ENCODE measurements at regions not wholly inside any gene's neighbourhood (a gene's known extent, or its start where the extent isn't known, plus 50 kb on each side); places are given as distances from the start of the nearest gene placed in this dataset.

DNA sequence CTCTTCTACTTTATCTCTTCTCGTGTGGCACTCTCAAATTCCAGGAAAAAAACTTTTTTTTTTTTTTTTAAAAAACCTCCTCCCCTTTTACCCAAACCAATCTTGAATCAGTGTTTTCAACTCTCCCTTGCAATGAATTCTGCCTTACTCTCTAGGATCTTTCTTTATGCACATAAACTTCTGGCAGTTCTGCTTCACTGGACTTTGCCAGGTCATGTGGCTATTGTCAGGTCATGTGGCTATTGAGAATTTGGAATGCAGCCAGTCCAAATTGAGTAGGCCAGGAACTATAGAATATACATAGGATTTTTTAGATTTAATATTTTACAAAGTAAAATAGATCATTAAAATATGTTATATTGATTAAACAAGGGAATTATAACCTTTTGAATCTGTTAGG is 218.2 kb downstream of the TMTC3 start:
- TF ChIP-seq, protein P1, sequence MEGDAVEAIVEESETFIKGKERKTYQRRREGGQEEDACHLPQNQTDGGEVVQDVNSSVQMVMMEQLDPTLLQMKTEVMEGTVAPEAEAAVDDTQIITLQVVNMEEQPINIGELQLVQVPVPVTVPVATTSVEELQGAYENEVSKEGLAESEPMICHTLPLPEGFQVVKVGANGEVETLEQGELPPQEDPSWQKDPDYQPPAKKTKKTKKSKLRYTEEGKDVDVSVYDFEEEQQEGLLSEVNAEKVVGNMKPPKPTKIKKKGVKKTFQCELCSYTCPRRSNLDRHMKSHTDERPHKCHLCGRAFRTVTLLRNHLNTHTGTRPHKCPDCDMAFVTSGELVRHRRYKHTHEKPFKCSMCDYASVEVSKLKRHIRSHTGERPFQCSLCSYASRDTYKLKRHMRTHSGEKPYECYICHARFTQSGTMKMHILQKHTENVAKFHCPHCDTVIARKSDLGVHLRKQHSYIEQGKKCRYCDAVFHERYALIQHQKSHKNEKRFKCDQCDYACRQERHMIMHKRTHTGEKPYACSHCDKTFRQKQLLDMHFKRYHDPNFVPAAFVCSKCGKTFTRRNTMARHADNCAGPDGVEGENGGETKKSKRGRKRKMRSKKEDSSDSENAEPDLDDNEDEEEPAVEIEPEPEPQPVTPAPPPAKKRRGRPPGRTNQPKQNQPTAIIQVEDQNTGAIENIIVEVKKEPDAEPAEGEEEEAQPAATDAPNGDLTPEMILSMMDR (conservative IDR thresholded peaks at IDR 0.05; ENCODE audit: low read length), result no peak
- no peak for TF ChIP-seq EZH2phosphoT487 (IDR thresholded peaks at IDR 0.05; ENCODE audit: borderline replicate concordance)
